Caco-2 (cell line): ENCODE measurements at regions not wholly inside any gene's neighbourhood (a gene's known extent, or its start where the extent isn't known, plus 50 kb on each side); places are given as distances from the start of the nearest gene placed in this dataset.

ENCODE experiments used
- BruUV-seq: library from RNA; stranded (reverse); fragments of 400-500 nt; replicated peaks from 2 replicates; lab custom pipeline; 2021; lab: Mats Ljungman, UMichigan
- CTCF ChIA-PET: fragments of 300-600 bp; sonication (Branson Sonifier 250); formaldehyde crosslinking; loops from one replicate; lab custom pipeline; 2022; ENCODE audit warnings: antibody characterized with exemption; lab: Charles Lee
- POLR2A ChIA-PET: fragments of 300-600 bp; sonication (Branson Sonifier 250); formaldehyde crosslinking; loops from one replicate; lab custom pipeline; 2022; ENCODE audit warnings: antibody characterized with exemption; lab: Charles Lee
- DNase-seq, 2 experiments: peaks; one replicate each; pipeline versions ENCODE4 v3.0.0 to v3.0.0-alpha.2; 2020 to 2022
- H3K27me3 ChIP-seq: replicated peaks from 2 replicates; pipeline ENCODE4 v1.6.0; 2011; ENCODE audit warnings: low read length; ENCODE audit not compliant: control insufficient read depth, insufficient read depth
- H3K36me3 ChIP-seq: 2 replicates; pipeline ENCODE4 v1.5.1; 2011; ENCODE audit warnings: low read length; ENCODE audit not compliant: control insufficient read depth, insufficient read depth
- H3K4me1 ChIP-seq: fragments of 250-450 bp; sonication (Bioruptor Pico); 2 replicates; pipeline ENCODE4 v1.5.1; 2020; ENCODE audit warnings: mild to moderate bottlenecking
- H3K4me3 ChIP-seq: 2 replicates; pipeline ENCODE4 v1.5.1; 2011; ENCODE audit warnings: low read depth, mild to moderate bottlenecking, control low read depth, low read length
- H3K9me3 ChIP-seq: fragments of 250-450 bp; sonication (Bioruptor Pico); 2 replicates; pipeline ENCODE4 v1.5.1; 2020; ENCODE audit warnings: mild to moderate bottlenecking, moderate library complexity
- H3K27ac Mint-ChIP-seq: one replicate; pipeline ENCODE4 v1.8.0; 2022; ENCODE audit warnings: mixed read lengths; ENCODE audit not compliant: unreplicated experiment
- H3K27me3 Mint-ChIP-seq: one replicate; pipeline ENCODE4 v1.8.0; 2022; ENCODE audit warnings: mixed read lengths; ENCODE audit not compliant: insufficient read depth, unreplicated experiment
- H3K36me3 Mint-ChIP-seq: one replicate; pipeline ENCODE4 v1.8.0; 2022; ENCODE audit warnings: mild to moderate bottlenecking, mixed read lengths; ENCODE audit not compliant: insufficient read depth, unreplicated experiment
- H3K4me1 Mint-ChIP-seq: one replicate; pipeline ENCODE4 v1.8.0; 2022; ENCODE audit warnings: low read depth, mixed read lengths; ENCODE audit not compliant: unreplicated experiment
- H3K4me3 Mint-ChIP-seq: one replicate; pipeline ENCODE4 v1.8.0; 2022; ENCODE audit warnings: mild to moderate bottlenecking, moderate library complexity, mixed read lengths; ENCODE audit not compliant: unreplicated experiment
- H3K9me3 Mint-ChIP-seq: one replicate; pipeline ENCODE4 v1.8.0; 2022; ENCODE audit warnings: mixed read lengths; ENCODE audit not compliant: unreplicated experiment
- CTCF ChIP-seq, 2 experiments: fragments of 200-600 bp in 1 of 2; IDR thresholded peaks; 1 replicate in 1 of 2; 2 replicates in 1 of 2; pipeline versions ENCODE4 v1.5.1 to v1.8.0; 2011 to 2022; ENCODE audit warnings: antibody characterized with exemption in 1 of 2, control low read depth in 1 of 2, inconsistent platforms in 1 of 2, low read depth in 1 of 2, low read length in 1 of 2, mild to moderate bottlenecking in 1 of 2, moderate library complexity in 1 of 2; ENCODE audit not compliant: insufficient read depth in 1 of 2, severe bottlenecking in 1 of 2, unreplicated experiment in 1 of 2
- intact Hi-C: fragments of 100-400 bp; cut with micrococcal nuclease; formaldehyde crosslinking; loops from one replicate; pipeline ENCODE4 v1.10.0; 2022; ENCODE audit not compliant: unreplicated experiment

DNA sequence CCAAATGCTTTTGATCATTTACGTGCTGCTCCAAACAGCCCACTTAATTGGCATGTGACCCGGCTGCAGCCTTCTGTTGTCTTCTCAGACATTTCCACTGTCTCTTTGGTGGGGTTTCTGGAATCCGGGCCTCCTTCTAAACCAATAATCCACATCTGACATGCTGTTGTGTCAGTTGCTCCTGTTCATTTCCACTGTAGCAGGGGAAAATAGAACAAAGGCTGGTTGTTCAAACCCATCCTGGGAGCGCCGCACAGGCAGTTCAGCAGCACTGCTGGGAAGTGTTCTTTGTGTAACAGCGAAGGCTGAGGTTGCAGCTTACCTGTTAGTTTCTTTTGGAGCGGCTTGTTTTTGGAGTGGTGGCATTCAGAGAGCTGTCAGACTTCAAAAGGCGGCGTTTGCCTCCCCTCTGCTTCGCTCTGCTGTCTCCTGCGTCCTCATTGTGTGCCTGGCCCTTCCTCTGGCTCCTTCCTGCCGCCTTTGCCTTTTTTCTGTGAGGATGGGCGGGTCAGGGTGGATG, 149.4 kb downstream of the SNX10 start:
- intact Hi-C loops, result no loop called here

GRCh38 chr7:26441611-26442277, 150.1 kb downstream of the SNX10 start:
- TF ChIP-seq CTCF (IDR thresholded peaks at IDR 0.05; ENCODE audit: insufficient read depth in 1 of 2, low read depth in 1 of 2, low read length in 1 of 2, severe bottlenecking in 1 of 2, unreplicated experiment in 1 of 2), result no peak
- no peak overlapping the region for H3K27ac Mint-ChIP-seq
- POLR2A ChIA-PET, result no interaction called here
- H3K9me3 ChIP-seq, result no peaks in the 10 kb centered on the region
- no peaks in the 10 kb centered on the region for H3K36me3 Mint-ChIP-seq
- H3K9me3 Mint-ChIP-seq, result no peaks in the 10 kb centered on the region
- no peak overlapping the region for H3K4me3 Mint-ChIP-seq
- no peaks in the 10 kb centered on the region for H3K4me1 Mint-ChIP-seq
- no peak for DNase-seq
- intact Hi-C loops, result no loop called here
- H3K4me1 ChIP-seq, result no peaks in the 10 kb centered on the region
- BruUV-seq, result no TSS peak
- no peak overlapping the region for H3K4me3 ChIP-seq
- no peaks in the 10 kb centered on the region for H3K27me3 Mint-ChIP-seq
- CTCF ChIA-PET, result no interaction called here
- H3K36me3 ChIP-seq, result no peaks in the 10 kb centered on the region
- no peaks in the 10 kb centered on the region for H3K27me3 ChIP-seq

More for the DNA sequence above, 149.4 kb downstream of the SNX10 start:
- no TSS peak for BruUV-seq
- Histone ChIP-seq H3K4me1 (no peaks in the 10 kb centered on the region), H3K36me3 (no peaks in the 10 kb centered on the region), H3K9me3 (no peaks in the 10 kb centered on the region), H3K27me3 (no peaks in the 10 kb centered on the region), H3K4me3 (no peak overlapping the region)
- Mint-ChIP-seq H3K4me1 (no peaks in the 10 kb centered on the region), H3K27ac (no peak overlapping the region), H3K27me3 (no peaks in the 10 kb centered on the region), H3K9me3 (no peaks in the 10 kb centered on the region), H3K4me3 (no peak overlapping the region), H3K36me3 (no peaks in the 10 kb centered on the region)
- POLR2A ChIA-PET, result no interaction called here
- CTCF ChIA-PET, result no interaction called here
- TF ChIP-seq CTCF (IDR thresholded peaks at IDR 0.05; ENCODE audit: insufficient read depth in 1 of 2, low read depth in 1 of 2, low read length in 1 of 2, severe bottlenecking in 1 of 2, unreplicated experiment in 1 of 2), result no peak
- DNase-seq, result no peak

- CTCF ChIA-PET, result no interaction called here
- no peak overlapping the region for H3K4me3 Mint-ChIP-seq
- no peak for TF ChIP-seq CTCF (IDR thresholded peaks at IDR 0.05; ENCODE audit: insufficient read depth in 1 of 2, low read depth in 1 of 2, low read length in 1 of 2, severe bottlenecking in 1 of 2, unreplicated experiment in 1 of 2)
- H3K4me3 ChIP-seq, result no peak overlapping the region
- H3K36me3 Mint-ChIP-seq, result no peaks in the 10 kb centered on the region
- no TSS peak for BruUV-seq
- H3K27ac Mint-ChIP-seq, result no peak overlapping the region
- H3K36me3 ChIP-seq, result no peaks in the 10 kb centered on the region
- no peaks in the 10 kb centered on the region for H3K9me3 ChIP-seq
- H3K4me1 Mint-ChIP-seq, result no peaks in the 10 kb centered on the region
- no peaks in the 10 kb centered on the region for H3K27me3 ChIP-seq
- H3K4me1 ChIP-seq, result no peaks in the 10 kb centered on the region
- no peaks in the 10 kb centered on the region for H3K27me3 Mint-ChIP-seq
- H3K9me3 Mint-ChIP-seq, result no peaks in the 10 kb centered on the region
- DNase-seq, result no peak
- intact Hi-C loops, result no loop called here
- POLR2A ChIA-PET, result no interaction called here
These were observed 151.3 kb downstream of the SNX10 start for GRCh38 chr7:26443006-26443405.
